NOMO-1 treated with dmso at 0.1 percent for 144 hours (cell line): ENCODE measurements at regions not wholly inside any gene's neighbourhood (a gene's known extent, or its start where the extent isn't known, plus 50 kb on each side); places are given as distances from the start of the nearest gene placed in this dataset.

Experiments used
- DNase-seq: peaks from one replicate; lab custom pipeline; 2025; ENCODE audit not compliant: unreplicated experiment; lab: John Stamatoyannopoulos, UW

- DNase-seq, result no peak
These were observed 70.4 kb upstream of the CDH19 start for GRCh38 chr18:66674286-66674685.

GRCh38 chr18:66668706-66669105 lies 64.8 kb upstream of the CDH19 start:
- DNase-seq, result no peak

GRCh38 chr18:66662632-66663031 lies 58.7 kb upstream of the CDH19 start:
- DNase-seq, result no peak

GRCh38 chr18:66655407-66655806 lies 51.5 kb upstream of the CDH19 start:
- no peak for DNase-seq
